22Rv1 (cell line): ENCODE measurements at regions not wholly inside any gene's neighbourhood (a gene's known extent, or its start where the extent isn't known, plus 50 kb on each side); places are given as distances from the start of the nearest gene placed in this dataset.
A peak's percentile ranks its signal among the peaks of the same experiment; 100 is the strongest.
"Not testable (repeated sequence)": the region's sequence is repeated elsewhere in the genome, so short reads cannot be mapped to it uniquely, and the experiment has no call there.

ENCODE experiments used
- H3K27ac ChIP-seq: fragments of 450-650 bp; 2 replicates; pipeline ENCODE4 v1.5.1; 2017
- CTCF ChIP-seq: fragments of 450-650 bp; IDR thresholded peaks from 2 replicates; pipeline ENCODE4 v1.5.1; 2017; ENCODE audit warnings: mild to moderate bottlenecking
- ZFX ChIP-seq: fragments of 450-650 bp; IDR thresholded peaks from 2 replicates; pipeline ENCODE4 v1.6.1; 2017; ENCODE audit warnings: antibody characterized with exemption, borderline replicate concordance

GRCh38 chr12:85468356-85469157, 188.5 kb downstream of the ALX1 start:
- no peak overlapping the region for H3K27ac ChIP-seq
- TF ChIP-seq CTCF (peak; percentile 94), ZFX (no peak)

GRCh38 chr12:85469158-85470086, 189.4 kb downstream of the ALX1 start:
- not testable (repeated sequence) for H3K27ac ChIP-seq

GRCh38 chr12:85475277-85475676, 195.3 kb downstream of the ALX1 start:
- H3K27ac ChIP-seq, result not testable (repeated sequence)

- H3K27ac ChIP-seq, result no peak overlapping the region
- TF ChIP-seq CTCF (no peak), ZFX (no peak)
These were observed 196.7 kb downstream of the ALX1 start for GRCh38 chr12:85476756-85477155.

GRCh38 chr12:85484387-85484786, 204.4 kb downstream of the ALX1 start:
- no peak overlapping the region for H3K27ac ChIP-seq
- TF ChIP-seq CTCF, result no peak
- TF ChIP-seq ZFX, result no peak

GRCh38 chr12:85489194-85489593, 209.2 kb downstream of the ALX1 start:
- TF ChIP-seq ZFX (no peak), CTCF (no peak)
- H3K27ac ChIP-seq, result no peak overlapping the region

GRCh38 chr12:85504164-85504563, 224.1 kb downstream of the ALX1 start:
- H3K27ac ChIP-seq, result no peak overlapping the region
- TF ChIP-seq CTCF (no peak), ZFX (no peak)

GRCh38 chr12:85504624-85505023, 224.6 kb downstream of the ALX1 start:
- TF ChIP-seq ZFX (no peak), CTCF (no peak)
- no peak overlapping the region for H3K27ac ChIP-seq
